IMR-90 (cell line): ENCODE measurements at regions not wholly inside any gene's neighbourhood (a gene's known extent, or its start where the extent isn't known, plus 50 kb on each side); places are given as distances from the start of the nearest gene placed in this dataset.

ENCODE experiments used
- BHLHE40 ChIP-seq: fragments of 150-350 bp; IDR thresholded peaks from 2 replicates; pipeline ENCODE4 v1.6.1; 2016; ENCODE audit warnings: mild to moderate bottlenecking, low read depth, low read length
- CEBPB ChIP-seq: IDR thresholded peaks from 2 replicates; pipeline ENCODE4 v1.6.1; 2012; ENCODE audit warnings: low read depth, low read length, improper control_type of control experiment
- CHD1 ChIP-seq: IDR thresholded peaks from 2 replicates; pipeline ENCODE4 v1.6.1; 2012; ENCODE audit warnings: low read depth, low read length, improper control_type of control experiment
- FOS ChIP-seq: fragments of 150-350 bp; IDR thresholded peaks from 2 replicates; pipeline ENCODE4 v1.6.1; 2016; ENCODE audit warnings: low read depth, low read length
- MAFK ChIP-seq: IDR thresholded peaks from 2 replicates; pipeline ENCODE4 v1.6.1; 2012; ENCODE audit warnings: low read depth, low read length, improper control_type of control experiment
- MAZ ChIP-seq: IDR thresholded peaks from 2 replicates; pipeline ENCODE4 v1.6.1; 2012; ENCODE audit warnings: low read depth, mild to moderate bottlenecking, low read length, improper control_type of control experiment, moderate library complexity, borderline replicate concordance
- MXI1 ChIP-seq: IDR thresholded peaks from 2 replicates; pipeline ENCODE4 v1.6.1; 2012; ENCODE audit warnings: low read depth, mild to moderate bottlenecking, low read length, moderate library complexity, borderline replicate concordance
- POLR2A ChIP-seq: IDR thresholded peaks from 2 replicates; pipeline ENCODE4 v1.6.1; 2012; ENCODE audit warnings: mild to moderate bottlenecking, low read depth, low read length
- RAD21 ChIP-seq: IDR thresholded peaks from 2 replicates; pipeline ENCODE4 v1.6.1; 2012; ENCODE audit warnings: low read length, improper control_type of control experiment
- RCOR1 ChIP-seq: IDR thresholded peaks from 2 replicates; pipeline ENCODE4 v1.6.1; 2012; ENCODE audit warnings: mild to moderate bottlenecking, low read length, improper control_type of control experiment; ENCODE audit not compliant: insufficient replicate concordance
- RFX5 ChIP-seq: IDR thresholded peaks from 2 replicates; pipeline ENCODE4 v1.8.0; 2012; ENCODE audit warnings: low read depth, mild to moderate bottlenecking, low read length, moderate library complexity
- USF2 ChIP-seq: fragments of 150-350 bp; IDR thresholded peaks from 2 replicates; pipeline ENCODE4 v1.6.1; 2017; ENCODE audit warnings: mild to moderate bottlenecking, antibody characterized with exemption, low read length, low read depth
- TF ChIP-seq, protein P1 (sequence below): conservative IDR thresholded peaks from 2 replicates; pipeline ENCODE4 v1.5.1; 2012; ENCODE audit warnings: mild to moderate bottlenecking, low read depth, low read length, improper control_type of control experiment

DNA sequence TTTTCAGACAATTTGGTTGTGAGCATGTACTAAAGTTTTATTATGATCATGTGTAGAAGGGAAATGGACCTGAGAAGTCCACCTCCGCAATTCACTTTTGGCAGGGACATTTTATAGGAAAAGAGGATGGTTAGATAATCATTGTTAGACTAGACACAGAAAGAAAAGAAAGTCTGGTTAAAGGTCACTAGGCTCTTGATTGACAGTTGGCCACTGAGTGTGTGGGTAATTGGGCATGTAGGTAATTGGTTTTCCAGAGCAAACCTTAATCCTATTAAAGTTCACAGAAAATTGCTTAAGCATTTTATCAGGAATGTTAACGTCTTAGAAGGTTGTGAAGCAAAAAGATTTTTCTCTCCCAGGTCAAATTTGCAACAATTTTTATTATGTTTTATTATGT is 158.5 kb upstream of the CLINT1 start:
- no peak for TF ChIP-seq CEBPB
- TF ChIP-seq, protein P1, sequence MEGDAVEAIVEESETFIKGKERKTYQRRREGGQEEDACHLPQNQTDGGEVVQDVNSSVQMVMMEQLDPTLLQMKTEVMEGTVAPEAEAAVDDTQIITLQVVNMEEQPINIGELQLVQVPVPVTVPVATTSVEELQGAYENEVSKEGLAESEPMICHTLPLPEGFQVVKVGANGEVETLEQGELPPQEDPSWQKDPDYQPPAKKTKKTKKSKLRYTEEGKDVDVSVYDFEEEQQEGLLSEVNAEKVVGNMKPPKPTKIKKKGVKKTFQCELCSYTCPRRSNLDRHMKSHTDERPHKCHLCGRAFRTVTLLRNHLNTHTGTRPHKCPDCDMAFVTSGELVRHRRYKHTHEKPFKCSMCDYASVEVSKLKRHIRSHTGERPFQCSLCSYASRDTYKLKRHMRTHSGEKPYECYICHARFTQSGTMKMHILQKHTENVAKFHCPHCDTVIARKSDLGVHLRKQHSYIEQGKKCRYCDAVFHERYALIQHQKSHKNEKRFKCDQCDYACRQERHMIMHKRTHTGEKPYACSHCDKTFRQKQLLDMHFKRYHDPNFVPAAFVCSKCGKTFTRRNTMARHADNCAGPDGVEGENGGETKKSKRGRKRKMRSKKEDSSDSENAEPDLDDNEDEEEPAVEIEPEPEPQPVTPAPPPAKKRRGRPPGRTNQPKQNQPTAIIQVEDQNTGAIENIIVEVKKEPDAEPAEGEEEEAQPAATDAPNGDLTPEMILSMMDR = no peak
- no peak for TF ChIP-seq RFX5
- no peak for TF ChIP-seq FOS
- no peak for TF ChIP-seq MXI1
- no peak for TF ChIP-seq POLR2A
- TF ChIP-seq CHD1 = no peak
- TF ChIP-seq BHLHE40 = no peak
- TF ChIP-seq MAFK = no peak
- no peak for TF ChIP-seq MAZ
- TF ChIP-seq RCOR1 = no peak
- no peak for TF ChIP-seq USF2
- TF ChIP-seq RAD21 = no peak
